ENCODE measurements at regions not wholly inside any gene's neighbourhood (a gene's known extent, or its start where the extent isn't known, plus 50 kb on each side); places are given as distances from the start of the nearest gene placed in this dataset.

DNA sequence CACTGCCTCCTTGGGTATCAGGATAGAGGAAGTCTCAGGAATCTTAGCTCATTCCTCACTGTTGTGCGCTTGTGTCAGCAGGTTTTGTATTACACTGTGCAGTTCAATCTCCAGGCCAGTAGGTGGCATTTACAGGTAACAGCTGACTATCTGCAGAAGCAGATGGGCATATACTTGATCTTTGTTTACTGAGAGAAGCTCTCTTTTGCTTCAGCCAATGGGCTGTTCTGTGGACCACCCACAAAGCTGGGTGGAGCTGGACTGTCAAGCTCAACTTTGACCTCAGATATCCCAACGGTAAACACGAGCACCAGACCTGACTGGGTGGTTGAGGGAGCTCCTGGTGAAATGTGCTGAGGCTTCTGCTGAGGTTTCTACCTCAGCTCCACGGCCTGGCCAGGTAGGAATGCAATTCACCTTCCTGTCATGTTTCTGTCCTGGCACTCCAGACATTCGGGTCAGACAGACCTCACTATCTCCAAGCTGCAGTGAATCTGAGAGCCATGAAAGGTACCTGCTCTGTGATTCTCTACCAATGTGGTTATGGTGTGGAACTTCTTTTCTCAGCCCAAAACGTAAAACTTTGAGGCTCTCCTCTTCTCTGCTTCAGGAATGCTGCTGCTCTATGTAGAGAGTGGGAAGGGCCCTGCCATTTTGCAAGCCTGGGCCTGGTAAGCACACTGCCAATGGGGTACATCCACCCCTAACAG lies 167.9 kb upstream of the ACTBL2 start:
- Histone ChIP-seq H3K79me2 (ENCODE audit: insufficient read depth, low read length) (no peaks in the 10 kb centered on the region), H3K4me3 (ENCODE audit: low read depth in 1 of 2, low read length in 2 of 2) (no peak overlapping the region), H3K9me3 (ENCODE audit: insufficient read depth, low read length, severe bottlenecking) (peaks cover 2% of the 10 kb centered on the region), H3K9ac (ENCODE audit: low read depth, low read length) (no peak overlapping the region), H3K36me3 (ENCODE audit: insufficient read depth, low read length) (no peaks in the 10 kb centered on the region), H4K20me1 (ENCODE audit: insufficient read depth, low read length) (no peaks in the 10 kb centered on the region), H3K4me1 (ENCODE audit: insufficient read depth, low read length) (no peaks in the 10 kb centered on the region), H2AFZ (ENCODE audit: low read depth, low read length) (0 out of 2 replicates have a peak overlapping the region, but pooled peaks have one; percentile 10), H3K27me3 (ENCODE audit: insufficient read depth, low read length, poor library complexity) (no peaks in the 10 kb centered on the region), H3K4me2 (ENCODE audit: insufficient read depth, low read length) (no peak overlapping the region), H3K27ac (ENCODE audit: low read length) (no peak overlapping the region)
- peak; percentile 21 for DNase-seq
- TF ChIP-seq EZH2 (IDR thresholded peaks at IDR 0.05; ENCODE audit: borderline replicate concordance, low read depth, low read length, severe bottlenecking), result no peak
- TF ChIP-seq, protein P1, sequence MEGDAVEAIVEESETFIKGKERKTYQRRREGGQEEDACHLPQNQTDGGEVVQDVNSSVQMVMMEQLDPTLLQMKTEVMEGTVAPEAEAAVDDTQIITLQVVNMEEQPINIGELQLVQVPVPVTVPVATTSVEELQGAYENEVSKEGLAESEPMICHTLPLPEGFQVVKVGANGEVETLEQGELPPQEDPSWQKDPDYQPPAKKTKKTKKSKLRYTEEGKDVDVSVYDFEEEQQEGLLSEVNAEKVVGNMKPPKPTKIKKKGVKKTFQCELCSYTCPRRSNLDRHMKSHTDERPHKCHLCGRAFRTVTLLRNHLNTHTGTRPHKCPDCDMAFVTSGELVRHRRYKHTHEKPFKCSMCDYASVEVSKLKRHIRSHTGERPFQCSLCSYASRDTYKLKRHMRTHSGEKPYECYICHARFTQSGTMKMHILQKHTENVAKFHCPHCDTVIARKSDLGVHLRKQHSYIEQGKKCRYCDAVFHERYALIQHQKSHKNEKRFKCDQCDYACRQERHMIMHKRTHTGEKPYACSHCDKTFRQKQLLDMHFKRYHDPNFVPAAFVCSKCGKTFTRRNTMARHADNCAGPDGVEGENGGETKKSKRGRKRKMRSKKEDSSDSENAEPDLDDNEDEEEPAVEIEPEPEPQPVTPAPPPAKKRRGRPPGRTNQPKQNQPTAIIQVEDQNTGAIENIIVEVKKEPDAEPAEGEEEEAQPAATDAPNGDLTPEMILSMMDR (IDR thresholded peaks at IDR 0.05; ENCODE audit: borderline replicate concordance, extremely low read depth, low read length, poor library complexity, severe bottlenecking), result peak; percentile 74
- peak; percentile 66; the same call in 2 of the 3 replicates for ATAC-seq (ENCODE audit: insufficient read depth, low read depth)

DNA sequence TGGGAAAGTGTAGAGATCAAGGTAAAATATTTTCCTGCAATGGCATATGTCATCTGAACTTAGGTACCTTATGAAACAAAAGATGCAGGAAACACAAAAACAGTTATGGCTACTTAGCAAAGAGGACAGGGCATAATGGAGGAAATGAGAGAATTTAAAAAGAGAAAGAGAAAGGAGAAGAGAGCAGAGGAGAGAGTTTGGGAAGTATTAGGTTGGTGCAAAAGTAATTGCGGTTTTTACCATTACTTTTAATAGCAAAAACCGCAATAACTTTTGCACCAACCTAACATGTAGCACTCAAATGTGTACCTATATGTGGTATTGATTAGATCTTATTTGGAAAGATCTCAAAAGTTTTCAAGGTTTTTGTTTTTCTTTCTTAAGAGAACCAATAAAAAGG lies 160.1 kb upstream of the ACTBL2 start:
- Histone ChIP-seq H3K36me3 (ENCODE audit: insufficient read depth, low read length) (no peaks in the 10 kb centered on the region), H3K4me1 (ENCODE audit: insufficient read depth, low read length) (no peaks in the 10 kb centered on the region), H3K9me3 (ENCODE audit: insufficient read depth, low read length, severe bottlenecking) (no peaks in the 10 kb centered on the region), H3K27me3 (ENCODE audit: insufficient read depth, low read length, poor library complexity) (no peaks in the 10 kb centered on the region), H2AFZ (ENCODE audit: low read depth, low read length) (no peak overlapping the region), H3K27ac (ENCODE audit: low read length) (no peak overlapping the region), H3K4me2 (ENCODE audit: insufficient read depth, low read length) (no peak overlapping the region), H3K9ac (ENCODE audit: low read depth, low read length) (no peak overlapping the region), H3K4me3 (ENCODE audit: low read depth in 1 of 2, low read length in 2 of 2) (no peak overlapping the region), H4K20me1 (ENCODE audit: insufficient read depth, low read length) (no peaks in the 10 kb centered on the region), H3K79me2 (ENCODE audit: insufficient read depth, low read length) (no peaks in the 10 kb centered on the region)
- no peak for DNase-seq
- no peak for TF ChIP-seq EZH2 (IDR thresholded peaks at IDR 0.05; ENCODE audit: borderline replicate concordance, low read depth, low read length, severe bottlenecking)
- TF ChIP-seq, protein P1 (IDR thresholded peaks at IDR 0.05; ENCODE audit: borderline replicate concordance, extremely low read depth, low read length, poor library complexity, severe bottlenecking), result no peak
- ATAC-seq (ENCODE audit: insufficient read depth, low read depth), result no peak

DNA sequence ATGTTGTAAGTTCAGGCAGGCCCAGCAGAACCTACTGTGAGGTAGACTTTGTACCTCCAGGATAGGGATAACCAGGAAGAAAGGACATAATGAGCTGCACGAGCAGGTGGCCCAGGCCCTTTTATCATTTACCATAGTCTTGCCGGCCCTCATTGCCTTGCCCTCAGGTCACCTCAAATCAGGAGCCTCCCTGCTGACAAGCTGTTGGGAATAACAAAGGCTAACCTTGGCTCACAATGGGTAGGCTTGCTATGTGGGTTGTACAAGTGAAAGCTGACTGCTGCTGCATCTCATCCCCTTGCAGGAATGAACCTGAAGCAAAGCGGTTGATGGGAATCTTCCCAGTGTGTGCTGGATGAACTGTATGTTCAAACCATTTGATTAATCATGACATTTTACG lies 159.5 kb upstream of the ACTBL2 start:
- Histone ChIP-seq H3K9me3 (ENCODE audit: insufficient read depth, low read length, severe bottlenecking) (no peaks in the 10 kb centered on the region), H2AFZ (ENCODE audit: low read depth, low read length) (no peak overlapping the region), H3K4me1 (ENCODE audit: insufficient read depth, low read length) (no peaks in the 10 kb centered on the region), H3K36me3 (ENCODE audit: insufficient read depth, low read length) (no peaks in the 10 kb centered on the region), H3K4me2 (ENCODE audit: insufficient read depth, low read length) (no peak overlapping the region), H3K9ac (ENCODE audit: low read depth, low read length) (no peak overlapping the region), H3K4me3 (ENCODE audit: low read depth in 1 of 2, low read length in 2 of 2) (no peak overlapping the region), H3K79me2 (ENCODE audit: insufficient read depth, low read length) (no peaks in the 10 kb centered on the region), H3K27ac (ENCODE audit: low read length) (no peak overlapping the region), H4K20me1 (ENCODE audit: insufficient read depth, low read length) (no peaks in the 10 kb centered on the region), H3K27me3 (ENCODE audit: insufficient read depth, low read length, poor library complexity) (no peaks in the 10 kb centered on the region)
- TF ChIP-seq EZH2 (IDR thresholded peaks at IDR 0.05; ENCODE audit: borderline replicate concordance, low read depth, low read length, severe bottlenecking), result no peak
- TF ChIP-seq, protein P1 (IDR thresholded peaks at IDR 0.05; ENCODE audit: borderline replicate concordance, extremely low read depth, low read length, poor library complexity, severe bottlenecking), result no peak
- DNase-seq, result no peak
- no peak for ATAC-seq (ENCODE audit: insufficient read depth, low read depth)
